Stimulated activated CD8-positive, alpha-beta memory T cell treated with anti-CD3 and anti-CD28 coated beads, Interleukin-2, amount 100 ng/mL, for 1 hour (primary cell): ENCODE measurements at regions not wholly inside any gene's neighbourhood (a gene's known extent, or its start where the extent isn't known, plus 50 kb on each side); places are given as distances from the start of the nearest gene placed in this dataset.
"Not testable (repeated sequence)": the region's sequence is repeated elsewhere in the genome, so short reads cannot be mapped to it uniquely, and the experiment has no call there.

Experiments
- DNase-seq, 2 donors: peaks; one replicate each; pipeline ENCODE4 v3.0.0-alpha.2; 2020; ENCODE audit warnings: low read depth in 2 of 2

DNA sequence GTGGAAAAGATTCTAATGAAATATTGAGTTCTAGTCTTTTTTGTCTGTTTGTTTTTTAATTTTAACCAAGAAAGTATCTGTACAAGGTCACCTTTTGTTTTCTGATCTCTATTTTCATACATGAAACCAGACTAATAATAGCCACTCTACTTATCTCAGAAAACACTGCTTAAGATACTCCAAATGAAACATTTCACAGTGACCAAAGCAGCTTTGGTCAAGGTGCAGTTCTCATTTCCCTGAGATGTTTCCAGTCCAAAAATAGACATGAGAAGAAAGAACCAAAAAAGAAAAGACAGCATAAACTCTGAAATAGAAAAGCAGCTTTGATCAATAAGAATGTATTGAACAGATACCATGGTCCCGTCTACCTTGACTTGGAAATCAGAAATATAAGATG, 782.8 kb downstream of the RAB28 start:
- no peak for DNase-seq

- no peak for DNase-seq
These were observed 786.2 kb downstream of the RAB28 start for GRCh38 chr4:12697970-12698369.

GRCh38 chr4:12692815-12693214, 791.3 kb downstream of the RAB28 start:
- DNase-seq, result no peak

GRCh38 chr4:12691168-12691567, 793.0 kb downstream of the RAB28 start:
- DNase-seq, result no peak

DNA sequence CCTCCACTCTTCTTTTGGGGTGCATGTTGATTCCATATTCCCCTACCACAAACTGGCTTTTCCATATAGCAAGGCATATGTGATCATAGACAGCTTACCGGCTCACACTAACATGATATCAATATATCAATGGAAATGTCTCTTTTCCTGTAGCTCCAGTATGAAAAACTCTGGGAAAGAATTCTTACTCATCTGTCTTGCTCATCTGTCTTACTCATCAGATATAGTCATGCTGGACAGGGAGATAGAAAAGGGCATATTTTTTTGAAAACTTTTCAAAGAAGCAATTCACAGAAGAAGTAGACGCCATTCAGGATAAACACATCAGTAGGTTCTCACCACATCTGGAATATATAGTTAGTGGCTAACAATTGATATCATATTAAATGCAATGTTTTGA, 794.7 kb downstream of the RAB28 start:
- no peak for DNase-seq

DNA sequence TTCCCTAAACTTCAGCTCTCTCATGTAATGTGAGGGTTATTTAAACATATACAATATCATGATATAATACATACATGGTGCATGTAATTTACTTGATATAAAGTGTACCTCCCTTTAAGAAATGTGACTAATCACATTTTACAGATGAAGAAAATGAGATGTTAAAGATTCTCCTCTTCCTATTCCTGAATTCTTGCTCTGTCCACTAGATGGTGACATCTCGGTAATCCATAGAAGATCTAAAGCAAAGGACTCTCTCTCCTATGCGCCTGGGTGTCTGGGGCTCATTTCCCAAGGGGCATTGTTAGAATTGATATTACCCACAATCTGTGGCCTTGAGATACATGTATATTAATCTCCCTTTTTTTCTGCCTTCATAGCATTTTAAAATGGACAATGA, 804.9 kb downstream of the RAB28 start:
- DNase-seq, result no peak

GRCh38 chr4:12674184-12674583, 810.0 kb downstream of the RAB28 start:
- no peak for DNase-seq

DNA sequence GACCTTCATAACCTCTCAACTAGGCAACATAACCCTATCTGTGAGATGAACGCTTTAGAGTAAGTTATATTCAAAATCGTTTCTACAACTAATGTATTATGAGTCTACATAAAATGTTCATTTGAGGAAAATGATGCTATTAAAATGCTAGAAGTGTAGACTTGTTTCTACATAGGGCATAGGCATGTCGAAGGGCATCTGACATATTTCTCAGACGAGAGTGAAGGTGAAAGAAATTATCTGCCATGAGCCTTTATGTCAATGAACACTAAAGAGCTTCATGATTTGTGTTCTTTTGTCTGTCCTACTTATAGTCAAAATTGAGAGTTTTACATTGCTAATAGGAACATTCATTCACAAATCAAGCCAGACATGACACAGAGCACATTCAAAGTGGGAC, 811.8 kb downstream of the RAB28 start:
- no peak for DNase-seq

GRCh38 chr4:12658146-12658545, 826.0 kb downstream of the RAB28 start:
- no peak for DNase-seq

DNA sequence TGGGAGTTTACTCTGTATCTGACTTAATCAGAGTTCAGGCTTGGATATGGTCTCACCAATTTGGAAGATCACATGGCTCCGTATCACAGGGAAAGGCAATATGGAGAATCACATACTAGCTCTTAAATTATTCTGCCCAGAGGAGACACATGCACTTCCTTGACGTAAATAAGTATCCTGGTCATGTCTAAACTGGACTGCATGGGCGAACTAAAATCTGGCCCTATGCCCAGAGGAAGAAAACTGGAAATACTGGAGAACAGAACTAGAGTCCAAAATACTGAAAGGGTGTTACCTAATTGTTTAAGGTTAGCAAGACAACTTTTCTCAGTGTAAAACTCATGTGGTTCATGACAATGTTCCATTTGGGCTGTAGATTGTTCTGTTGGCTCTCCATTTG, 832.3 kb downstream of the RAB28 start:
- DNase-seq, result no peak

DNA sequence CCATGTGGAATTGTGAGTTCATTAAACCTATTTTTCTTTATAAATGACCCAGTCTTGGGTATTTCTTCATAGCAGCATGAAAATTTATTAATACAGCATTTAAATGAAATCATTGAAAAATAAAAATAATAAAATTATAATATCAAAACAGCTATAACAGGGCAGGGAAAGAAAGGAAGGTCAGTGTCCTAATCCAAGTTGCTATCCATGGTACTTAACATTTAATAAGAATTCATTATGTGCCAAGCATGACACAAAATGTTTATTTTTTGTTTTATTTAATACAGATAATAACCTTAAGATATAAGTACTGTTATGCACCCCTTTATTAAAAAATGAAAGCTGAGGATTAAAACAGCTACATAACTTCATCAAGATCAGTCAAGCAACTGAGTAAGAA, 838.4 kb downstream of the RAB28 start:
- no peak for DNase-seq

DNA sequence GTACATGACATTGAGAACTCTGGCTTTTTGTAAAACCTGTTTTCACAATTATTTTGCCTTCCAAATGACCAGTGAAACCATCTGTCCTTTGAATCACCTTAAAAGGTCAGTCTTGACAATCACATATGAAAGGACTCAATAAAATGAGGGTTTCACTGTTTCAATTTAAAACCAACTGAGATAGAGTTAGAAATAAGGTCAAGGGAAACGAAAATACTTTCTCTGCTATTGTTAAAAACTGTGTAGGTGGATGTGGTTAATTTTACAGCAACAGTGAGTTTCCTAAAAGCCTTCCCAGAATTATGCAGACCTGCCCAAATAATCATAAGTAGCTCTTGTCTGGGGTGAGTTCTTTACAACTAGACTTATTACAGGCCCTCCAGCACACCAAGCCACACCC, 839.9 kb downstream of the RAB28 start:
- no peak for DNase-seq

GRCh38 chr4:12636191-12636590, 847.9 kb downstream of the RAB28 start:
- no peak for DNase-seq

- no peak for DNase-seq
These were observed 848.5 kb downstream of the RAB28 start for GRCh38 chr4:12635629-12636028.

DNA sequence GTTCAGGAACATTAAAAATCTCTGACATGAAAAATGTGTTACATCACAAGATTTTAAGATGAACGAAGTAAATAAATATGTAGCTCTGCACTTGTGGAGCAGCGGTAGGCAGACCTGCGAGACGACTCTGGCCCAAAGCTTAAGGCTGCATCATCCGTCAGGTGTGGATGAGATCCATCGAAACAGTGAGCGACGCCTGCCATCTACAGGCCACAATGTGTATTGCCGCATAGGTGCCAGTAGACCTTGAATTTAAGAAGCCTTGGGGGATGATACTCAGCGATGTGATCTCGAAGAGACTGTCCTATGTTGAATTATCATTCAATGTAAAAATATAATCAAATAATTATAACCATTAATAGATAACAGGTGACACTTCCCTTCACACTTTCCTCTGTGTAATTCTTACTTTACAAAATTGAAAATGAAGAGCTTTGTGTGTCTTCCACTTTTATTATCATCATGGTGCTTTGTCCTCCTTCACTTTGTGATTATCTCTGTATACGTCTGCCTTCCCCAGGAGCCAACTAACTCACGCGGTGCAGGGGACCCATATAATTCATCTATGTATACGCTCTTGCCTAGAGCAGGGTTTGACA, 851.0 kb downstream of the RAB28 start:
- peak; percentile 15 to 42 for DNase-seq

GRCh38 chr4:12615822-12616221, 868.3 kb downstream of the RAB28 start:
- no peak for DNase-seq

GRCh38 chr4:12612876-12613275, 871.3 kb downstream of the RAB28 start:
- no peak for DNase-seq

DNA sequence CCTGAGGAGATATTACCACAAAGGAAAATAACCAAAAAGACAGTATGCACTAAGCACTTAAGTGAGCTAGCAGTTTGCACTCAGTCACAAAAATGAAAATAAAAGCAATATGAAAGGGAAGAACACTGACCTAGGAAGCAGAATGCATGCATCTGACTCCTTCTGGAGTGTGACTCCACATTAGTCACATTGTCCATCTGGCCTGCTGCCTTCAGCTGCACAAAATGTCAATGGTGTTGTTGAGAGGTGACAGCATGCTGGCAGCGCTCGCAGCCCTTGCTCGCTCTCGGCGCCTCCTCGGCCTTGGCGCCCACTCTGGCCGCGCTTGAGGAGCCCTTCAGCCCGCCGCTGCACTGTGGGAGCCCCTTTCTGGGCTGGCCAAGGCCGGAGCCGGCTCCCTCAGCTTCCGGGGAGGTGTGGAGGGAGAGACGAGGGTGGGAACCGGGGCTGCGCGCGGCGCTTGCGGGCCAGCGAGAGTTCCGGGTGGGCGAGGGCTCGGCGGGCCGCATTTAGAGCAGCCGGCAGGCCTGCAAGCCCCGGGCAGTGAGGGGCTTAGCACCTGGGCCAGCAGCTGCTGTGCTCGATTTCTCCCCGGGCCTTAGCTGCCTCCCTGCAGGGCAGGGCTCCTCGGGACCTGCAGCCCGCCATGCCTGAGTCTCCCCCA, 874.8 kb downstream of the RAB28 start:
- DNase-seq, result not testable (repeated sequence)

- no peak for DNase-seq
These were observed 888.2 kb downstream of the RAB28 start for GRCh38 chr4:12595986-12596385.

GRCh38 chr4:12595489-12595888, 888.7 kb downstream of the RAB28 start:
- DNase-seq, result no peak

DNA sequence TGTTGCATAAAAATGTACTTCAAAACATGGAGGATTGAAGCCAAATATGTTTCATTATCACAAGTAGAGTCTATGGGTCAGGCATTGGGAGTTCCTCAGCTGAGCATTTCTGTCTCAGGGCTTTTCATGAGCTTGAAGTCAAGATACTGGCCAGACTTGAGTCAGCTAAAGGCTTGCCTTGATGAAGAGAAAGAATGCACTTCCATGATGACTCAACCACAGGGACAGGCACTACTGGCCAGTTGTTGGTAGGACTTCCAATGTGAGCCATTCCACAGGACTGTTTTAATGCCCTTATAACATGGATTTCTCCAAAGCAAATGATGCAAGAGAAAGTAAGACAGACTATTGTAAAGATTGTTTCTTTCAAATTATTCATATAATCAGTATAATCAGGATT, 895.6 kb downstream of the RAB28 start:
- no peak for DNase-seq

DNA sequence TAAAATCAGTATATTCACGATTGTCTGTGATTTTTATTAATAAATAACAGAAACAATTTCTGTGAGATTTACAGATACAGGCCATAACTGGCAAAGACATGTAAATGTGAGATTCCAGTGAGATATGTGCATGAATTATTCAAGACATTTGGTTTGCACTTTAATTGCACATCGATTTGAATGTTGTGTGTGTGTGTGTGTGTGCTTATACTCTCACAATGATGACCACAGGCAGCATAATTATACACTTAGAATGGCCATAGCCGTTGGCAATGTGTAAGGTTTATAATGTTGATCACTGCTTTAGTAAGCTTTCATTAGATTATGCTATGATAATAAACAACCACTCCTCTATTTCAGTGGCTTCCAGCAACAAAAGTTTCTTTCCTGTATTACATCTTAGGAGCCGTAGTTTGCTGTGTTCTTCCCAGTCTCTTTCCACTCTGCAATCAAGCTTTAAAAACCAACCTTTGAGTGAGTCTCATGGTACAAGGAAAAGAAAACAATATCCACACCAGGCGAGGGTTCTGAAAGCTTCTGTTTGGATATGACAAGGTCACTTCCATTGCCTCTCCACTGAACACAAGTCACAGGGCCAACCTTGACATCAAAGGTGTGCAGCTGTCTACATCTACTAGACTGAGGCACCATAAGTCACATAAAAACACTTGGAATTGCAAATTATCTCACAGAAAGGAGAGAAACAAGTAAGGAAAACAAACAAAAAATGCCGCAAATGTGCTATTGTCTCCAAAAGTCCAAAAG, 897.7 kb downstream of the RAB28 start:
- no peak for DNase-seq
